ENCODE measurements at regions not wholly inside any gene's neighbourhood (a gene's known extent, or its start where the extent isn't known, plus 50 kb on each side); places are given as distances from the start of the nearest gene placed in this dataset.

DNA sequence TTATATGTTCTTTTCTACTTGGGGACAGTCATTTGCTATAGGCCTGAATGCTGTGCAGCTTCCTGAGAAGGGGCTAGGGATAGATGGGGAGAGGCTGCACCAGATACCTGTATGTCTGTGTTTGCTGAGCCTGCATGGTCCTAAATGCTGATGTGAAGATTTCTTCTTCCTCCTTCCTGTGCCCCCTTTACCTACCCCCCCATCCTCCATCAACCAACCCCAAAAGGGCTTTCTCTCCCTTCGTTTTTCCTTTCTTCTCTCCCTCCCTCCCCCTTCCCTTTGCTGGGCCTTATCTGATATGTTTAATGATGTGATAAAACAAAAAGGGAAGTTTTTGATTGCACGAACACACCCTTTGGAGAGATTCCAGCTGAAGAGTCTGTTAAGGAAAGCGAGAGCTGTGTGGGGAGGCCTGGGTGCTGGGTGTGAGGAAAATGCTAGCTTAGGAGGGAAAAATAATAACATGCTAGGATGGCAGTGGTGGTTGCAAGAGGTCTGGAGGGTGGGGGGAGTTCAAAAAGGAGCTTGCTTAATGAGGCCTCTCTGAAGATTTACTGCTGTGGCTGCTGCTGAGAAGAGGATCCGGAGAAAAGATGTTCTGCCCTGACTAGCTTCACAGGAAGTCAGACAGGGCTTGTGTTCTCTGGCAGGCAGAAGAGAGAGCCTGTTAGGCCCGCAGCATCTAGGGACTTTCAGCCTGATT is 101.8 kb downstream of the SAMD9 start:
- no peak for DNase-seq (ENCODE audit: low read depth in 2 of 2)

- DNase-seq (ENCODE audit: low read depth in 2 of 2), result no peak
Measured at GRCh38 chr7:93015101-93015778, 102.5 kb downstream of the SAMD9 start.

DNA sequence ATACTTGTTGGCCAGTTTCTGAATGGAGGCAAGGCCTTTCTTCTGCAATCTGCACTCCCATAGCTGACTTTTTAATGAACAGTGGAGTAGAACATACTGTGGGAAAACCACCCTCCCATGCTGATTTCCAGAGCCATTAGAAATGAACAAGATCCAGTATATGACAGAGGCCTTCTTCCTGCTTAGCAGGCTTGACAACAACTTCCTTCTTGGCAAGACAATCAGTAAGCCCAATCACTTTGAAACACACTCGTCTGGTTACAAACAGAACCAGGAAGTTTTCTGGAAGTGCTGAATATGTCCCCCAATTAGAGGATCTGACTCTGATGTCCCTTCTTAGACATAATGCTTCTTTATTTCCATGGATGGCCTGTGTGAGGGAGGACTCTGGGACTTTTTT is 103.4 kb downstream of the SAMD9 start:
- no peak for DNase-seq (ENCODE audit: low read depth in 2 of 2)

DNA sequence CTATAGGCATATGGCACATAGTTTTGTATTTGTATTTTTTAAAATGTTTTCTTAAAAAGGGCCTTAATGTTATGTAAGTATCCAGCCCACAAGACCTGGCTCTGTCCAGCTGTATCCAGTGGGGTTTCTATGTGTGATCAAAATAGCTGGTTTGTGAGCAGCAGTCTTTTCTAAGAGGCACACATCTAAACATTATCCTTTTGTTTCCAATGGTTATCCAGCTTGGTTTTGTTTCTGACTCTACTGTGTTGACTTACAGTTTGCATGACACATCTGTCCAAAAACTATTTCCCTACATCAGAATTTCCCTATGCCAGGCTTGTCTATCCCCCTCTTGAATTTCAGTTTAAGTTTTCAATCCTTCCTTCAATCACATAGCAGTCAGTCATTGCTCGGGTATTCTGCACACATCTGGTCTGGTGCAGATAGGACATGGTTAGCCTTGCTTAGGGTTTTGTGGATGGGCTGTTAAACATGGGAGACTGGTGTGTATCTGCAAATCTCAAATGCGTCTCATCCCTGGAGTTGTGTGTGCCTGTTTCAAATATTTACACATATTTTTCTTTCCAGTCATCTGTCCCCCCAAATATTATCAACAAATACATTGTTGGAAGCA is 104.2 kb downstream of the SAMD9 start:
- no peak for DNase-seq (ENCODE audit: low read depth in 2 of 2)

GRCh38 chr7:93011351-93012294 is 106.2 kb downstream of the SAMD9 start:
- DNase-seq (ENCODE audit: low read depth in 2 of 2), result no peak

DNA sequence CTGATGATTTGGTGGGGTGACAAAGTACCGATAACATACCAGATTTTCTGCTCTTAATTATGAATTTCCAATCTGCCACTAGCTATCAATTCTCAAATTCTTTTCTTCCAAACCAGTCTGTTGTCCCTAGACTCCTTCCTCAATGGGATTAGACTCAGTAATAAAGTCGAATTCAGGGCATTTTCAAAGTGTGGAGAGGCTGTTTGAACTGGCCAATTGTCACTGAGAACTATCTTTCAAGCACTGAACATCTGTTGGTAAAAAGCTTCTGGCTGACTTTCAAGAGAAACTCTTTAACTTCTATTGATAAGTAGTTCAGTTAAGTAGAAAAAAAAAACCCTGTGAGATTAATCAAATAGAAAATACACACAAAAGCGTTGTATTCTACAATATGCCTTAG is 108.9 kb downstream of the SAMD9 start:
- no peak for DNase-seq (ENCODE audit: low read depth in 2 of 2)

- DNase-seq (ENCODE audit: low read depth in 2 of 2), result no peak
Measured at GRCh38 chr7:93006480-93007095, 111.2 kb downstream of the SAMD9 start.

- no peak for DNase-seq (ENCODE audit: low read depth in 2 of 2)
Measured at GRCh38 chr7:93004906-93005305, 112.9 kb downstream of the SAMD9 start.

DNA sequence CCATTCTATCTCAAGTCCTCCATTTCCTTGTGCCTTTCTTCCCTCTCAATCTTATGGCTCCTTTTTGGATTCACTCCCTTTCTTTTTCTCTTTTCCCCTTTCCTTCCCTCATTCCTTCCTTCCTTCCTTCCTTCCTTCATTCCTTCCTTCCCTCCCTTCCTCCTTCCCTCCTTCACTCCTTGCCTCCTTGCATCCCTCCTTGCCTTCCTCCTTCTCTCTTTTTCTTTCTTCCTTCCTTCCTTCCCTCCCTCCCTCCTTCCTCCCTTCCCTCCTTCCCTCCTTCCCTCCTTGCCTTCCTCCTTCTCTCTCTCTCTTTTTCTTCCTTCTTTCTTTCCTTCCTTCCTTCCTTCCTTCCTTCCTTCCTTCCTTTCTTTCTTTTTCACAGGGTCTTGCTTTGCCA is 120.1 kb downstream of the SAMD9 start:
- no peak for DNase-seq (ENCODE audit: low read depth in 2 of 2)

- DNase-seq (ENCODE audit: low read depth in 2 of 2), result no peak
Measured at GRCh38 chr7:92997152-92997551, 120.6 kb downstream of the SAMD9 start.

- no peak for DNase-seq (ENCODE audit: low read depth in 2 of 2)
Measured at GRCh38 chr7:92994901-92995300, 122.9 kb downstream of the SAMD9 start.

DNA sequence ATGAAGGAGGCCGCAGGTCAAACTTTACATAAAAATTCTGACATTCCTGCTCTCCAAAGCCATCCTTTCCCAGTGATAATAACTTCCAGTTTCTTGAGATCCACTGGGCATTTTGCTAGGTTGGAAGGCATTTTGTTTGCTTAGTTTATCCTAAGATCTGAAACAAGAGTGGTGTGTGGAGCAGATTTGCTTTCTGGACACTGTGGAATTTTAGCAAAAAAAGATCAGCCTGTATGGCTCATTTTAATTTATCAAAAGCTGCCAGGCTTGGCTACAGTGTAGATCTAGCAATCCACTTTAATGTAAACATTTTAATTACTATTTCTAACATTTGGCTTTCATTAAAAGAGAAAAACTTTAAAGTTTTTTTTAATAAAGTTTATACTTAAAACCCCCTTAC is 124.8 kb downstream of the SAMD9 start:
- no peak for DNase-seq (ENCODE audit: low read depth in 2 of 2)

GRCh38 chr7:92992483-92992882 is 125.3 kb downstream of the SAMD9 start:
- no peak for DNase-seq (ENCODE audit: low read depth in 2 of 2)

DNA sequence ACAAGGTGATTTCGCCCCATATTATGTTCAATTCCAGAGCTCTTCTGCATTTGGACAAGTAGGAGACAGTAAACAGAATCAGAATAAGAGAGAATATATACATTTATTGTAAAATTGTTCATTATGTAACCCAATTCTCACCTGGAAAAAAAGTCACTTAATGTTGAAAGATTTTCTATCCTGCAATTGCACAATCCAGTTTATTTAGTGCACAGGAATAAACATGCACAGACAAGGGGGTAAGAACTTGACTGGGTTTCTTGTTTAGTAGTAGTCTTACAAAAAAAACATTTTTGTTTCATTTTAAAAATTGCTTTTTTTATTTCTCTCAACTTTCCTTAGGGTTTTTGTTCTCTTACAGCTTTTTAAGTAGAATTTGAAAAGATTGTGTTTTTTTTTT is 126.6 kb downstream of the SAMD9 start:
- DNase-seq (ENCODE audit: low read depth in 2 of 2), result no peak

- no peak for DNase-seq (ENCODE audit: low read depth in 2 of 2)
Measured at GRCh38 chr7:92988941-92989545, 128.7 kb downstream of the SAMD9 start.

DNA sequence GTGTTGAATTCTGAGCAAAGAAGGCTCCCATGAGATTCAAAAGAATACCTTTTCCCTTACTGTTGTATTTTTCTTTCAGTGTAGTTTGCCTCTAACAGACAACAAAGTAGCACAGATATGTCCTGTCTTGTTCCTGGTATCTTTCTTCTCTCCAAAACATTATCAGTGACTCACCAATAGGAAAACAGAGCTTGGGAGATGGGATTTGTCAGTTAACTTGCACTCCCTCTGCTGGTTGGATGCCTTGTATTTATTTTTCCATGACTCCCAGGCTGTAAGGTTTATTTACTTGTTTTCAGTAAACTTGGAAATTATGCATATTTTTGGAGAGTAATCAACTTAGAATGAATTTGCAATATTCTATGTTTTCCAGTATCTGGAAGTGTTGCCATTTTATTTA is 129.7 kb downstream of the SAMD9 start:
- no peak for DNase-seq (ENCODE audit: low read depth in 2 of 2)

DNA sequence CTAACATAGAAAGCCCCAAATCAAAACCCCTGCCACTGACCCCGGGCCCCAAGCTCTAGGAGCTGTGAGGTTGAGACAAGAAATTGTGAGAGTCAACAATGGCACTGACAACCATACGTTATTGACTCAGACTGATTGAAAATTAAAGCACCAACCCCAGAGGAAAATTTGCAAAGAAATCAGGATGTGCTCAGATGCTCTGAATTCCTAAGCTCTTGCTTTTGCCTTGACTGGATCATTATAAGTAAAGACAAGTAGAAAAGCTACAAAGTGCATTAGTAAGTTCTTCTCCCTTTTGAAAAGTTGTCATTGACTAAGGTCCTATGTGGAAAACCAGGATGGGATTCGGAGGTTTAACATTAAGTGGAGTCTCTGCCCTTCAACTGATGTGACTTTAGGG is 130.2 kb downstream of the SAMD9 start:
- DNase-seq (ENCODE audit: low read depth in 2 of 2), result no peak

GRCh38 chr7:92987095-92987494 is 130.7 kb downstream of the SAMD9 start:
- DNase-seq (ENCODE audit: low read depth in 2 of 2), result no peak

- DNase-seq (ENCODE audit: low read depth in 2 of 2), result no peak
Measured at GRCh38 chr7:92982928-92983327, 134.9 kb downstream of the SAMD9 start.

- no peak for DNase-seq (ENCODE audit: low read depth in 2 of 2)
Measured at GRCh38 chr7:92976931-92977330, 140.6 kb upstream of the CDK6 start.

DNA sequence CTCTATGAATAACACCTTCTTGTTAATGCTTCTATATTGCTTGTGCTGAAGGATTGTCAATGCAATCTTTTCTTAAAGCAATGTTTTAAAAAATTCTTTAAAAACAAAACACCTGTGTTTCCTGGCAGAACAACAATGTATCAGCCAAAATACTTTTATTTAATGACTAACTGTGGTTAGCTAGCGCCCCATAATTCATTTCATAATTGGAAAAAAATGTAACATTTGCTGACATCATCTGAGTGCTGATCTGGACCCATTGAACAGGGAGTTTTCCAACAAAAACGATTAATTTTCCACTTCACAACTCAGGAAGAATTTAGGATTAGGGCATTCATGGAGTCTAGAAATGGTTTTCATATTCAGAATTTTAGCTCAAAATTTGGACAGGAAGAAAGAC is 137.6 kb upstream of the CDK6 start:
- no peak for DNase-seq (ENCODE audit: low read depth in 2 of 2)
